Fibroblast of lung (primary cell): ENCODE measurements at regions not wholly inside any gene's neighbourhood (a gene's known extent, or its start where the extent isn't known, plus 50 kb on each side); places are given as distances from the start of the nearest gene placed in this dataset.

Experiments
- DNase-seq, 2 donors: peaks; one replicate each; pipeline versions ENCODE4 v3.0.0 to v3.0.0-alpha.2; 2010; ENCODE audit warnings: low read depth in 2 of 2
- H2AFZ ChIP-seq: 2 replicates; pipeline ENCODE4 v1.5.1; 2012; ENCODE audit warnings: low read length, control low read depth, inconsistent platforms
- H3K27ac ChIP-seq: 2 replicates; pipeline ENCODE4 v1.5.1; 2011; ENCODE audit warnings: low read length, control low read depth; ENCODE audit not compliant: insufficient read depth
- H3K27me3 ChIP-seq: 2 replicates; pipeline ENCODE4 v1.5.1; 2011; ENCODE audit warnings: mild to moderate bottlenecking, low read length; ENCODE audit not compliant: control insufficient read depth, insufficient read depth
- H3K36me3 ChIP-seq: 2 replicates; pipeline ENCODE4 v1.5.1; 2011; ENCODE audit warnings: low read length; ENCODE audit not compliant: control insufficient read depth, insufficient read depth
- H3K4me1 ChIP-seq: 2 replicates; pipeline ENCODE4 v1.5.1; 2011; ENCODE audit warnings: low read length; ENCODE audit not compliant: control insufficient read depth, insufficient read depth; ENCODE audit errors: extremely low read depth
- H3K4me2 ChIP-seq: 2 replicates; pipeline ENCODE4 v1.5.1; 2011; ENCODE audit warnings: low read length, control low read depth; ENCODE audit not compliant: insufficient read depth; ENCODE audit errors: extremely low read depth
- H3K4me3 ChIP-seq, 4 experiments: fragments of 200-600 bp in 1 of 4; sonication (generic) in 1 of 4; replicated peaks in 1 of 4; 2 replicates each; pipeline ENCODE4 v1.5.1; 2011 to 2016; ENCODE audit warnings: low read length in 4 of 4, low read depth in 3 of 4, mild to moderate bottlenecking in 3 of 4, control low read depth in 2 of 4, inconsistent platforms in 1 of 4, mixed read lengths in 1 of 4; ENCODE audit not compliant: insufficient read depth in 1 of 4; ENCODE audit errors: control extremely low read depth in 1 of 4
- H3K79me2 ChIP-seq: 2 replicates; pipeline ENCODE4 v1.5.1; 2012; ENCODE audit warnings: mild to moderate bottlenecking, low read length, inconsistent platforms; ENCODE audit not compliant: control insufficient read depth, insufficient read depth
- H3K9ac ChIP-seq: 2 replicates; pipeline ENCODE4 v1.5.1; 2011; ENCODE audit warnings: mild to moderate bottlenecking, low read length, control low read depth; ENCODE audit not compliant: insufficient read depth
- H3K9me3 ChIP-seq: 2 replicates; pipeline ENCODE4 v1.5.1; 2012; ENCODE audit warnings: low read depth, low read length; ENCODE audit not compliant: control insufficient read depth, insufficient read depth
- H4K20me1 ChIP-seq: 2 replicates; pipeline ENCODE4 v1.5.1; 2011; ENCODE audit warnings: low read length; ENCODE audit not compliant: control insufficient read depth, insufficient read depth; ENCODE audit errors: extremely low read depth
- CTCF ChIP-seq, 2 donors: IDR thresholded peaks in 1 of 2; conservative IDR thresholded peaks in 1 of 2; 1 replicate in 1 of 2; 2 replicates in 1 of 2; pipeline ENCODE4 v1.5.1; 2011 to 2012; ENCODE audit warnings: low read length in 2 of 2, control low read depth in 1 of 2, inconsistent platforms in 1 of 2, low read depth in 1 of 2, mild to moderate bottlenecking in 1 of 2
- EZH2 ChIP-seq: IDR thresholded peaks from 2 replicates; pipeline ENCODE4 v1.5.1; 2012; ENCODE audit warnings: low read length, control low read depth, mild to moderate bottlenecking; ENCODE audit errors: missing control alignments

GRCh38 chr13:63671296-63671695 is 2255.6 kb upstream of the PCDH20 start:
- TF ChIP-seq CTCF (conservative IDR thresholded peaks at IDR 0.05 in 1 of 2, IDR thresholded peaks at IDR 0.05 in 1 of 2; ENCODE audit: low read depth in 1 of 2, low read length in 2 of 2) (no peak), EZH2 (no peak)
- H3K27me3 ChIP-seq = no peaks in the 10 kb centered on the region
- no peak overlapping the region for H2AFZ ChIP-seq
- H3K36me3 ChIP-seq = no peaks in the 10 kb centered on the region
- H3K4me1 ChIP-seq = no peaks in the 10 kb centered on the region
- no peak overlapping the region for H3K4me3 ChIP-seq
- H3K79me2 ChIP-seq = no peaks in the 10 kb centered on the region
- no peak overlapping the region for H3K27ac ChIP-seq
- H3K9ac ChIP-seq = no peak overlapping the region
- no peak overlapping the region for H3K4me2 ChIP-seq
- H4K20me1 ChIP-seq = no peaks in the 10 kb centered on the region
- DNase-seq = no peak
- H3K9me3 ChIP-seq = no peaks in the 10 kb centered on the region

GRCh38 chr13:63651394-63651793 is 2235.7 kb upstream of the PCDH20 start:
- Histone ChIP-seq H3K79me2 (no peaks in the 10 kb centered on the region), H3K4me1 (no peaks in the 10 kb centered on the region), H3K4me2 (no peak overlapping the region), H3K9me3 (no peaks in the 10 kb centered on the region), H4K20me1 (no peaks in the 10 kb centered on the region), H3K36me3 (no peaks in the 10 kb centered on the region), H2AFZ (no peak overlapping the region), H3K27me3 (no peaks in the 10 kb centered on the region), H3K4me3 (no peak overlapping the region), H3K27ac (no peak overlapping the region), H3K9ac (no peak overlapping the region)
- no peak for TF ChIP-seq EZH2
- TF ChIP-seq CTCF (conservative IDR thresholded peaks at IDR 0.05 in 1 of 2, IDR thresholded peaks at IDR 0.05 in 1 of 2; ENCODE audit: low read depth in 1 of 2, low read length in 2 of 2) = no peak
- no peak for DNase-seq

GRCh38 chr13:63643543-63643942 is 2227.9 kb upstream of the PCDH20 start:
- Histone ChIP-seq H3K4me1 (no peaks in the 10 kb centered on the region), H3K4me2 (no peak overlapping the region), H3K4me3 (no peak overlapping the region), H3K79me2 (no peaks in the 10 kb centered on the region), H3K27me3 (no peaks in the 10 kb centered on the region), H3K9ac (no peak overlapping the region), H3K36me3 (no peaks in the 10 kb centered on the region), H3K27ac (no peak overlapping the region), H2AFZ (no peak overlapping the region), H4K20me1 (no peaks in the 10 kb centered on the region), H3K9me3 (no peaks in the 10 kb centered on the region)
- no peak for TF ChIP-seq CTCF (conservative IDR thresholded peaks at IDR 0.05 in 1 of 2, IDR thresholded peaks at IDR 0.05 in 1 of 2; ENCODE audit: low read depth in 1 of 2, low read length in 2 of 2)
- no peak for TF ChIP-seq EZH2
- peak; percentile 13 to 42 for DNase-seq
